Mesothelial cell of epicardium (in vitro differentiated cells): ENCODE measurements at regions not wholly inside any gene's neighbourhood (a gene's known extent, or its start where the extent isn't known, plus 50 kb on each side); places are given as distances from the start of the nearest gene placed in this dataset.
"Not testable (repeated sequence)": the region's sequence is repeated elsewhere in the genome, so short reads cannot be mapped to it uniquely, and the experiment has no call there.

Source experiments
- DNase-seq, 2 experiments: peaks; one replicate each; pipeline ENCODE4 v3.0.0; 2021; ENCODE audit warnings: low spot score in 2 of 2; ENCODE audit not compliant: unreplicated experiment in 2 of 2
- H3K27ac Mint-ChIP-seq: 2 replicates; pipeline ENCODE4 v1.8.0; 2021; ENCODE audit warnings: mixed read lengths
- H3K27me3 Mint-ChIP-seq: 2 replicates; pipeline ENCODE4 v1.8.0; 2021; ENCODE audit warnings: low read depth, mixed read lengths
- H3K36me3 Mint-ChIP-seq: 2 replicates; pipeline ENCODE4 v1.8.0; 2021; ENCODE audit warnings: mixed read lengths
- H3K4me1 Mint-ChIP-seq: 2 replicates; pipeline ENCODE4 v1.8.0; 2021; ENCODE audit warnings: mixed read lengths
- H3K4me3 Mint-ChIP-seq: 2 replicates; pipeline ENCODE4 v1.8.0; 2021; ENCODE audit warnings: mild to moderate bottlenecking, moderate library complexity, mixed read lengths
- H3K9me3 Mint-ChIP-seq: 2 replicates; pipeline ENCODE4 v1.8.0; 2021; ENCODE audit warnings: mixed read lengths
- CTCF ChIP-seq: fragments of 200-600 bp; sonication (generic); IDR thresholded peaks from one replicate; pipeline ENCODE4 v1.5.0; 2021; ENCODE audit warnings: antibody characterized with exemption; ENCODE audit not compliant: unreplicated experiment

DNA sequence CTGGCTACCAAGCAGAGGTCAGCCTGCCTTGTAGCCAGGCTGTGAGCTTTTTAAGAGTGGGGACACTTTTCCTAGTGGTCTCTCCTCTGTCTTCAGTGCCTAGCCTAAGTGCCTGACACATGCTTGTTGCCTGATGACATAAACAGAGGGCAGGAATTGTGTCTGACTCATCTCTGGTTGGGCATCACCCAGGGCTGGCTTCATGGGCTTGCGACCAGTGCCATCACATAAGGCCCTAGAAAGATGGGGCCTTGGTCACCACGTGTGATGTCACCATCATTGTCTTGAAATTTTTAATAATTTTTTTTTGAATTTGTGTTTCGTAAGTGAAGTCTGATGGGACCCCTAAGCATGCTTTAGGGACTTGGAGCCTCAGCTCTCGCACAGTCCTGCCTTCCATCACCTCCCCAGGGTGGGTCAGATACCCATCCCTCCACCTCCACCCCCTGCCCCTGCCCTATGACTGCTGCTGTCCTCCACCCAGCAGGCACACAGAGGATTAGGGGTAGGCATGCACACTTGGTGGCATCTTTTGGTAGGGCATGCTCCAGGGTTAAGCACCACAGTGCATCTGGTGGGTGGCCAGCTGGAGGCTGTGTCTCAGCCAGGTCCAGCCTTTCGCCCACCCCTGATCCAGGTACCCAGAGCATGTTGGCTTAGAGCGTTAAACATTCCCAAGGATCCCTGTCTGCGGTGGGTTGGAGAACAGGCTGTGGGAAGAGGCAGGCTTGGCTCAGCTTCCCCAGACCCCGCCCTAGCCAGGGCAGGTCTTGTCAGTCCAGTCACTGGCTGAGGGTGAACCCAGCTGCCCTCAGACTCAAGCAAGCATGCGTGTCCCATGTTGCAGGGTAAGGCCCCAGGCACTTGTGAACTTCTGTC is 80.1 kb upstream of the SH3PXD2B start:
- peak in 1 of 2 experiments; percentile 34 for DNase-seq
- H3K4me1 Mint-ChIP-seq, result peaks cover 13% of the 10 kb centered on the region
- TF ChIP-seq CTCF, result no peak
- H3K36me3 Mint-ChIP-seq, result no peaks in the 10 kb centered on the region
- H3K27ac Mint-ChIP-seq, result no peak overlapping the region
- H3K4me3 Mint-ChIP-seq, result no peak overlapping the region
- H3K27me3 Mint-ChIP-seq, result no peaks in the 10 kb centered on the region
- peaks cover 6% of the 10 kb centered on the region for H3K9me3 Mint-ChIP-seq

GRCh38 chr5:172533399-172534228 is 79.3 kb upstream of the SH3PXD2B start:
- peaks cover 10% of the 10 kb centered on the region for H3K9me3 Mint-ChIP-seq
- no peaks in the 10 kb centered on the region for H3K36me3 Mint-ChIP-seq
- peak overlapping the region; percentile 35 for H3K27ac Mint-ChIP-seq
- no peak for TF ChIP-seq CTCF
- H3K4me1 Mint-ChIP-seq, result peaks cover 13% of the 10 kb centered on the region
- DNase-seq, result peak in 1 of 2 experiments; percentile 35
- H3K4me3 Mint-ChIP-seq, result no peak overlapping the region
- peaks cover 2% of the 10 kb centered on the region for H3K27me3 Mint-ChIP-seq

DNA sequence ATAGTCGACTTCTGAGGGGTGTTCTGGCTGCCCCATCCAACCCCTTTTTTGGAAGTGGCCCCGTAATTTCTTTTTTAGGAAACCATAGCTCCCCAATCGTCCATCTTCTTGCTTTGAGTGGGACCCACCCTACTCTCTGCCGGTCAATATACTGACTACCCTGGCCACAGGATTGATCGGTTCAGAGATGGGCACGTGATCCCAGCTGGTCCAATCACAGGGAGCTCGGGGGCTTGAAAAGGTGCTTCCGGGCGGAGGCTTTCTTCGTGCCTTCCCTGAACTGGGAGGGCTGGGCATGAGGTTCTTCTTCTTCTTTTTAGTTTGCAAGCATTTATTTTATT is 78.7 kb upstream of the SH3PXD2B start:
- peaks cover 13% of the 10 kb centered on the region for H3K4me1 Mint-ChIP-seq
- H3K27ac Mint-ChIP-seq, result no peak overlapping the region

GRCh38 chr5:172532439-172532838 is 78.1 kb upstream of the SH3PXD2B start:
- DNase-seq, H3K27ac Mint-ChIP-seq, H3K9me3 Mint-ChIP-seq, H3K4me3 Mint-ChIP-seq, H3K36me3 Mint-ChIP-seq, H3K27me3 Mint-ChIP-seq: not testable (repeated sequence)
- peaks cover 13% of the 10 kb centered on the region for H3K4me1 Mint-ChIP-seq

More for the DNA sequence above, 78.7 kb upstream of the SH3PXD2B start:
- Mint-ChIP-seq H3K9me3 (peaks cover 10% of the 10 kb centered on the region), H3K4me3 (no peak overlapping the region), H3K36me3 (no peaks in the 10 kb centered on the region), H3K27me3 (peaks cover 2% of the 10 kb centered on the region)
- TF ChIP-seq CTCF, result no peak
- peak in 1 of 2 experiments; percentile 13 for DNase-seq

- no peak overlapping the region for H3K4me3 Mint-ChIP-seq
- peaks cover 13% of the 10 kb centered on the region for H3K4me1 Mint-ChIP-seq
- no peak for TF ChIP-seq CTCF
- no peak for DNase-seq
- peaks cover 5% of the 10 kb centered on the region for H3K9me3 Mint-ChIP-seq
- H3K36me3 Mint-ChIP-seq, result no peaks in the 10 kb centered on the region
- no peak overlapping the region for H3K27ac Mint-ChIP-seq
- H3K27me3 Mint-ChIP-seq, result peaks cover 4% of the 10 kb centered on the region
These were observed 77.3 kb upstream of the SH3PXD2B start for GRCh38 chr5:172531704-172532026.
